ENCODE measurements at regions not wholly inside any gene's neighbourhood (a gene's known extent, or its start where the extent isn't known, plus 50 kb on each side); places are given as distances from the start of the nearest gene placed in this dataset.

GRCh38 chr20:11190741-11191140 lies 516.9 kb upstream of the JAG1 start:
- H2AFZ ChIP-seq (ENCODE audit: low read length): no peak overlapping the region
- no peaks in the 10 kb centered on the region for H3K27me3 ChIP-seq (ENCODE audit: insufficient read depth, low read length, poor library complexity, severe bottlenecking)
- no peaks in the 10 kb centered on the region for H3K9me3 ChIP-seq (ENCODE audit: insufficient read depth, low read depth, low read length)
- H3K4me2 ChIP-seq (ENCODE audit: low read depth, low read length, poor library complexity, severe bottlenecking): no peak overlapping the region
- H4K20me1 ChIP-seq (ENCODE audit: insufficient read depth, low read length, poor library complexity, severe bottlenecking): no peaks in the 10 kb centered on the region
- no peaks in the 10 kb centered on the region for H3K36me3 ChIP-seq (ENCODE audit: insufficient read depth, low read length)
- H3K4me1 ChIP-seq (ENCODE audit: insufficient read depth, low read length, poor library complexity, severe bottlenecking): no peaks in the 10 kb centered on the region
- no peak overlapping the region for H3K4me3 ChIP-seq (ENCODE audit: low read length, poor library complexity, severe bottlenecking)
- no peak overlapping the region for H3K9ac ChIP-seq (ENCODE audit: low read depth, low read length, poor library complexity, severe bottlenecking)
- H3F3A ChIP-seq (ENCODE audit: low read depth): no peaks in the 10 kb centered on the region
- no peaks in the 10 kb centered on the region for H3K79me2 ChIP-seq (ENCODE audit: insufficient read depth, low read length)
- no peak for TF ChIP-seq CTCF (conservative IDR thresholded peaks at IDR 0.05; ENCODE audit: low read length)
- TF ChIP-seq EZH2phosphoT487 (IDR thresholded peaks at IDR 0.05; ENCODE audit: borderline replicate concordance): no peak
- H3K9me2 ChIP-seq (replicated peaks; ENCODE audit: low read depth, low read length): no peaks in the 10 kb centered on the region

GRCh38 chr20:11192106-11192505 lies 518.3 kb upstream of the JAG1 start:
- H3K4me2 ChIP-seq (ENCODE audit: low read depth, low read length, poor library complexity, severe bottlenecking): no peak overlapping the region

DNA sequence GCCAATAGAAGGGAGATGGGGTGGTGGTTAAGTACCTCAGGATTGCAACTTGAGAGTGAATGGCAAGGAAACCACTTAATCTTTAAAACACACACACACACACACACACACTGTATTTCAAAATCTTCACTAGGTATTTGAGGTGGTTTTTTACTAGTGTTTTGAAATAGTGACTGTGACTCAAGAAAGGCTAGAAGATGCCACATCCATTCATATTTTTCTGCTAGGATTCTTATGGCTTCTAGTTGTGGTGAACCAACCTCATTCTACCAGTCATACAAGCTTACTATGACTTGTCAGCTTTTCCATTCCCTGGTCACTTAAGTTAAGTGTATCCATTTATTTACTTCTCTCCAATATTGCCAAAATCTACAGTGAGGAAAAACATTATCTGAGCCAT lies 519.4 kb upstream of the JAG1 start:
- Histone ChIP-seq H3F3A (ENCODE audit: low read depth) (no peaks in the 10 kb centered on the region), H3K9me3 (ENCODE audit: insufficient read depth, low read depth, low read length) (no peaks in the 10 kb centered on the region), H3K9me2 (replicated peaks; ENCODE audit: low read depth, low read length) (no peaks in the 10 kb centered on the region), H3K27me3 (ENCODE audit: insufficient read depth, low read length, poor library complexity, severe bottlenecking) (no peaks in the 10 kb centered on the region), H3K4me1 (ENCODE audit: insufficient read depth, low read length, poor library complexity, severe bottlenecking) (no peaks in the 10 kb centered on the region), H3K79me2 (ENCODE audit: insufficient read depth, low read length) (no peaks in the 10 kb centered on the region), H3K36me3 (ENCODE audit: insufficient read depth, low read length) (no peaks in the 10 kb centered on the region), H3K9ac (ENCODE audit: low read depth, low read length, poor library complexity, severe bottlenecking) (no peak overlapping the region), H2AFZ (ENCODE audit: low read length) (no peak overlapping the region), H3K4me2 (ENCODE audit: low read depth, low read length, poor library complexity, severe bottlenecking) (no peak overlapping the region), H3K4me3 (ENCODE audit: low read length, poor library complexity, severe bottlenecking) (no peak overlapping the region), H4K20me1 (ENCODE audit: insufficient read depth, low read length, poor library complexity, severe bottlenecking) (no peaks in the 10 kb centered on the region)
- no peak for TF ChIP-seq EZH2phosphoT487 (IDR thresholded peaks at IDR 0.05; ENCODE audit: borderline replicate concordance)
- TF ChIP-seq CTCF (conservative IDR thresholded peaks at IDR 0.05; ENCODE audit: low read length): no peak

More at GRCh38 chr20:11192106-11192505, 518.3 kb upstream of the JAG1 start:
- no peaks in the 10 kb centered on the region for H3K79me2 ChIP-seq (ENCODE audit: insufficient read depth, low read length)
- H2AFZ ChIP-seq (ENCODE audit: low read length): no peak overlapping the region
- TF ChIP-seq CTCF (conservative IDR thresholded peaks at IDR 0.05; ENCODE audit: low read length) (no peak), EZH2phosphoT487 (IDR thresholded peaks at IDR 0.05; ENCODE audit: borderline replicate concordance) (no peak)
- H3K9me3 ChIP-seq (ENCODE audit: insufficient read depth, low read depth, low read length): no peaks in the 10 kb centered on the region
- no peaks in the 10 kb centered on the region for H4K20me1 ChIP-seq (ENCODE audit: insufficient read depth, low read length, poor library complexity, severe bottlenecking)
- no peak overlapping the region for H3K9ac ChIP-seq (ENCODE audit: low read depth, low read length, poor library complexity, severe bottlenecking)
- H3K4me1 ChIP-seq (ENCODE audit: insufficient read depth, low read length, poor library complexity, severe bottlenecking): no peaks in the 10 kb centered on the region
- H3K4me3 ChIP-seq (ENCODE audit: low read length, poor library complexity, severe bottlenecking): no peak overlapping the region
- no peaks in the 10 kb centered on the region for H3K27me3 ChIP-seq (ENCODE audit: insufficient read depth, low read length, poor library complexity, severe bottlenecking)
- no peaks in the 10 kb centered on the region for H3K36me3 ChIP-seq (ENCODE audit: insufficient read depth, low read length)
- H3F3A ChIP-seq (ENCODE audit: low read depth): no peaks in the 10 kb centered on the region
- no peaks in the 10 kb centered on the region for H3K9me2 ChIP-seq (replicated peaks; ENCODE audit: low read depth, low read length)
